ES-I3 (cell line): ENCODE measurements at regions not wholly inside any gene's neighbourhood (a gene's known extent, or its start where the extent isn't known, plus 50 kb on each side); places are given as distances from the start of the nearest gene placed in this dataset.
"Not testable (repeated sequence)": the region's sequence is repeated elsewhere in the genome, so short reads cannot be mapped to it uniquely, and the experiment has no call there.

Experiments used
- H3K36me3 ChIP-seq: 2 replicates; pipeline ENCODE4 v1.6.1; 2013; ENCODE audit warnings: mild to moderate bottlenecking, low read length, control low read depth, moderate library complexity; ENCODE audit not compliant: insufficient read depth
- H3K4me1 ChIP-seq: 2 replicates; pipeline ENCODE4 v1.6.1; 2013; ENCODE audit warnings: mild to moderate bottlenecking, control low read depth, low read length; ENCODE audit not compliant: insufficient read depth
- H3K9ac ChIP-seq: 2 replicates; pipeline ENCODE4 v1.6.1; 2013; ENCODE audit warnings: low read depth, mild to moderate bottlenecking, low read length, moderate library complexity
- H3K9me3 ChIP-seq: 2 replicates; pipeline ENCODE4 v1.6.1; 2013; ENCODE audit warnings: mild to moderate bottlenecking, low read length, moderate library complexity; ENCODE audit not compliant: control insufficient read depth, insufficient read depth

- H3K36me3 ChIP-seq, result no peaks in the 10 kb centered on the region
- H3K9ac ChIP-seq, result no peak overlapping the region
- no peaks in the 10 kb centered on the region for H3K9me3 ChIP-seq
- H3K4me1 ChIP-seq, result no peaks in the 10 kb centered on the region
Observed at GRCh38 chrX:3485727-3486126, 139.3 kb upstream of the MXRA5 start.

- H3K9me3 ChIP-seq, result no peaks in the 10 kb centered on the region
- no peaks in the 10 kb centered on the region for H3K36me3 ChIP-seq
- no peaks in the 10 kb centered on the region for H3K4me1 ChIP-seq
- H3K9ac ChIP-seq, result no peak overlapping the region
Observed at GRCh38 chrX:3479026-3479425, 132.6 kb upstream of the MXRA5 start.

- no peaks in the 10 kb centered on the region for H3K4me1 ChIP-seq
Observed at GRCh38 chrX:3476973-3477372, 130.5 kb upstream of the MXRA5 start.

GRCh38 chrX:3470211-3470679 is 123.8 kb upstream of the MXRA5 start:
- not testable (repeated sequence) for H3K4me1 ChIP-seq, H3K9me3 ChIP-seq, H3K9ac ChIP-seq, H3K36me3 ChIP-seq

More at GRCh38 chrX:3476973-3477372, 130.5 kb upstream of the MXRA5 start:
- Histone ChIP-seq H3K9me3 (no peaks in the 10 kb centered on the region), H3K9ac (no peak overlapping the region), H3K36me3 (no peaks in the 10 kb centered on the region)

- Histone ChIP-seq H3K4me1 (no peaks in the 10 kb centered on the region), H3K36me3 (no peaks in the 10 kb centered on the region), H3K9ac (no peak overlapping the region), H3K9me3 (no peaks in the 10 kb centered on the region)
Observed at GRCh38 chrX:3468031-3468430, 121.6 kb upstream of the MXRA5 start.

GRCh38 chrX:3465017-3465416 is 118.6 kb upstream of the MXRA5 start:
- H3K9ac ChIP-seq, result no peak overlapping the region
- H3K9me3 ChIP-seq, result no peaks in the 10 kb centered on the region
- H3K36me3 ChIP-seq, result no peaks in the 10 kb centered on the region
- H3K4me1 ChIP-seq, result peaks cover 5% of the 10 kb centered on the region; the same call in 1 of the 2 replicates

GRCh38 chrX:3462166-3462508 is 115.7 kb upstream of the MXRA5 start:
- Histone ChIP-seq H3K9ac (no peak overlapping the region), H3K36me3 (no peaks in the 10 kb centered on the region), H3K4me1 (peaks cover 5% of the 10 kb centered on the region; the same call in 1 of the 2 replicates), H3K9me3 (no peaks in the 10 kb centered on the region)

- H3K36me3 ChIP-seq, result no peaks in the 10 kb centered on the region
- H3K9me3 ChIP-seq, result no peaks in the 10 kb centered on the region
- H3K9ac ChIP-seq, result no peak overlapping the region
- peaks cover 5% of the 10 kb centered on the region; the same call in 1 of the 2 replicates for H3K4me1 ChIP-seq
Observed at GRCh38 chrX:3461397-3462165, 115.1 kb upstream of the MXRA5 start.

GRCh38 chrX:3455796-3456195 is 109.3 kb upstream of the MXRA5 start:
- H3K9ac ChIP-seq, result no peak overlapping the region
- H3K9me3 ChIP-seq, result no peaks in the 10 kb centered on the region
- no peaks in the 10 kb centered on the region for H3K4me1 ChIP-seq
- H3K36me3 ChIP-seq, result no peaks in the 10 kb centered on the region

- Histone ChIP-seq H3K36me3 (no peaks in the 10 kb centered on the region), H3K9me3 (no peaks in the 10 kb centered on the region), H3K4me1 (no peaks in the 10 kb centered on the region), H3K9ac (no peak overlapping the region)
Observed at GRCh38 chrX:3451571-3451970, 105.1 kb upstream of the MXRA5 start.

GRCh38 chrX:3450881-3451570 is 104.6 kb upstream of the MXRA5 start:
- Histone ChIP-seq H3K9me3 (no peaks in the 10 kb centered on the region), H3K9ac (no peak overlapping the region), H3K36me3 (no peaks in the 10 kb centered on the region), H3K4me1 (no peaks in the 10 kb centered on the region)

- no peak overlapping the region for H3K9ac ChIP-seq
- no peaks in the 10 kb centered on the region for H3K4me1 ChIP-seq
- no peaks in the 10 kb centered on the region for H3K9me3 ChIP-seq
- H3K36me3 ChIP-seq, result no peaks in the 10 kb centered on the region
Observed at GRCh38 chrX:3449287-3449686, 102.8 kb upstream of the MXRA5 start.

GRCh38 chrX:3448563-3448962 is 102.1 kb upstream of the MXRA5 start:
- no peaks in the 10 kb centered on the region for H3K4me1 ChIP-seq

GRCh38 chrX:3445806-3446490 is 99.5 kb upstream of the MXRA5 start:
- no peaks in the 10 kb centered on the region for H3K9me3 ChIP-seq
- H3K9ac ChIP-seq, result no peak overlapping the region
- H3K4me1 ChIP-seq, result no peaks in the 10 kb centered on the region
- H3K36me3 ChIP-seq, result no peaks in the 10 kb centered on the region

More at GRCh38 chrX:3448563-3448962, 102.1 kb upstream of the MXRA5 start:
- Histone ChIP-seq H3K36me3 (no peaks in the 10 kb centered on the region), H3K9ac (no peak overlapping the region), H3K9me3 (no peaks in the 10 kb centered on the region)
